Body of pancreas (tissue), 4 donors: ENCODE measurements at regions not wholly inside any gene's neighbourhood (a gene's known extent, or its start where the extent isn't known, plus 50 kb on each side); places are given as distances from the start of the nearest gene placed in this dataset.

Experiments
- ATAC-seq: fragments of 150-250 bp; one replicate; pipeline ENCODE4 v1.9.1; 2016
- DNase-seq, 4 donors: peaks; one replicate each; pipeline ENCODE4 v3.0.0-alpha.2; 2019
- H3K27ac ChIP-seq, 4 donors: fragments of 200-600 bp; sonication (generic); 1 replicate in 3 of 4; 2 replicates in 1 of 4; pipeline versions ENCODE4 v1.5.1 to v1.6.1; 2016 to 2019; ENCODE audit warnings: mild to moderate bottlenecking in 1 of 4, mixed read lengths in 1 of 4, moderate library complexity in 1 of 4
- H3K27me3 ChIP-seq, 2 donors: fragments of 200-600 bp; sonication (generic); one replicate each; pipeline ENCODE4 v1.6.0; 2016; ENCODE audit warnings: mild to moderate bottlenecking in 1 of 2
- H3K36me3 ChIP-seq, 2 donors: fragments of 200-600 bp; sonication (generic); replicated peaks in 1 of 2; 2 replicates each; pipeline ENCODE4 v1.5.1; 2016; ENCODE audit warnings: low read depth in 2 of 2; ENCODE audit not compliant: insufficient read depth in 1 of 2
- H3K4me1 ChIP-seq: fragments of 200-600 bp; sonication (generic); one replicate; pipeline ENCODE4 v1.6.0; 2016
- H3K4me3 ChIP-seq, 2 donors: fragments of 200-600 bp; sonication (generic); 1 replicate in 1 of 2; 2 replicates in 1 of 2; pipeline ENCODE4 v1.5.1; 2016 to 2019
- H3K9me3 ChIP-seq, 3 donors: fragments of 200-600 bp; sonication (generic); 1 replicate in 2 of 3; 2 replicates in 1 of 3; pipeline ENCODE4 v1.5.1; 2016
- CTCF ChIP-seq, 7 experiments: fragments of 450-650 bp in 4 of 7; fragments of 200-600 bp in 3 of 7; sonication (generic) in 3 of 7; IDR thresholded peaks; one replicate each; pipeline ENCODE4 v1.5.1; 2016 to 2019; ENCODE audit warnings: antibody characterized with exemption in 7 of 7
- POLR2A ChIP-seq, 3 donors: fragments of 450-650 bp; IDR thresholded peaks; one replicate each; pipeline ENCODE4 v1.6.1; 2016; ENCODE audit warnings: antibody characterized with exemption in 3 of 3, mild to moderate bottlenecking in 2 of 3
- WGBS, 2 donors: methylation state at CpG; one replicate each; pipeline ENCODE4 v1.1.5; 2017; 5-methylcytosine and 5-hydroxymethylcytosine counted together
- intact Hi-C: fragments of 100-400 bp; cut with DNase I; formaldehyde crosslinking; loops from one replicate; pipeline ENCODE4 v1.15.1; 2023

- no peak for TF ChIP-seq CTCF (IDR thresholded peaks at IDR 0.05)
- TF ChIP-seq POLR2A (IDR thresholded peaks at IDR 0.05), result no peak
- Histone ChIP-seq H3K27me3 (no peaks in the 10 kb centered on the region), H3K36me3 (no peaks in the 10 kb centered on the region), H3K9me3 (no peaks in the 10 kb centered on the region), H3K4me1 (no peaks in the 10 kb centered on the region), H3K27ac (no peak overlapping the region), H3K4me3 (no peak overlapping the region)
- 73 to 83% methylated on average over 3 of the region's 3 CpGs for WGBS, 2 donors
- intact Hi-C loops, result no loop called here
- DNase-seq (no peak), ATAC-seq (no peak)
Measured at GRCh38 chr12:91630596-91631293, 448.1 kb upstream of the DCN start.

GRCh38 chr12:91630083-91630482, 447.5 kb upstream of the DCN start:
- Histone ChIP-seq H3K36me3 (no peaks in the 10 kb centered on the region), H3K4me3 (no peak overlapping the region), H3K27me3 (no peaks in the 10 kb centered on the region), H3K27ac (no peak overlapping the region), H3K9me3 (no peaks in the 10 kb centered on the region), H3K4me1 (no peaks in the 10 kb centered on the region)
- ATAC-seq (no peak), DNase-seq (no peak)
- WGBS, 2 donors, result 72 to 75% methylated on average over 5 of the region's 5 CpGs
- TF ChIP-seq CTCF (IDR thresholded peaks at IDR 0.05) (no peak), POLR2A (IDR thresholded peaks at IDR 0.05) (no peak)
- intact Hi-C loops, result no loop called here

GRCh38 chr12:91629440-91629839, 446.8 kb upstream of the DCN start:
- DNase-seq (no peak), ATAC-seq (no peak)
- H3K27ac ChIP-seq, result no peak overlapping the region
- H3K4me1 ChIP-seq, result no peaks in the 10 kb centered on the region
- H3K9me3 ChIP-seq, result no peaks in the 10 kb centered on the region
- TF ChIP-seq POLR2A (IDR thresholded peaks at IDR 0.05) (no peak), CTCF (IDR thresholded peaks at IDR 0.05) (no peak)
- H3K27me3 ChIP-seq, result no peaks in the 10 kb centered on the region
- intact Hi-C loops, result no loop called here
- H3K36me3 ChIP-seq, result no peaks in the 10 kb centered on the region
- 64% methylated on average over 2 of the region's 2 CpGs for WGBS, 2 donors
- no peak overlapping the region for H3K4me3 ChIP-seq

- intact Hi-C loops, result no loop called here
- H3K36me3 ChIP-seq, result no peaks in the 10 kb centered on the region
- ATAC-seq (no peak), DNase-seq (no peak)
- WGBS, 2 donors, result 30 to 36% methylated on average over 2 of the region's 2 CpGs
- H3K27ac ChIP-seq, result no peak overlapping the region
- H3K4me3 ChIP-seq, result no peak overlapping the region
- no peaks in the 10 kb centered on the region for H3K9me3 ChIP-seq
- no peaks in the 10 kb centered on the region for H3K27me3 ChIP-seq
- H3K4me1 ChIP-seq, result no peaks in the 10 kb centered on the region
- TF ChIP-seq POLR2A (IDR thresholded peaks at IDR 0.05) (no peak), CTCF (IDR thresholded peaks at IDR 0.05) (no peak)
Measured at GRCh38 chr12:91628656-91629055, 446.0 kb upstream of the DCN start.

GRCh38 chr12:91627225-91627624, 444.6 kb upstream of the DCN start:
- H3K36me3 ChIP-seq, result no peaks in the 10 kb centered on the region
- H3K27ac ChIP-seq, result no peak overlapping the region
- WGBS, 2 donors, result 73 to 85% methylated on average over 2 of the region's 2 CpGs
- intact Hi-C loops, result no loop called here
- H3K27me3 ChIP-seq, result no peaks in the 10 kb centered on the region
- no peaks in the 10 kb centered on the region for H3K9me3 ChIP-seq
- H3K4me3 ChIP-seq, result no peak overlapping the region
- no peak for TF ChIP-seq CTCF (IDR thresholded peaks at IDR 0.05)
- TF ChIP-seq POLR2A (IDR thresholded peaks at IDR 0.05), result no peak
- no peak for DNase-seq
- no peak for ATAC-seq
- no peaks in the 10 kb centered on the region for H3K4me1 ChIP-seq
